ENCODE measurements at regions not wholly inside any gene's neighbourhood (a gene's known extent, or its start where the extent isn't known, plus 50 kb on each side); places are given as distances from the start of the nearest gene placed in this dataset.
A peak's percentile ranks its signal among the peaks of the same experiment; 100 is the strongest.

DNA sequence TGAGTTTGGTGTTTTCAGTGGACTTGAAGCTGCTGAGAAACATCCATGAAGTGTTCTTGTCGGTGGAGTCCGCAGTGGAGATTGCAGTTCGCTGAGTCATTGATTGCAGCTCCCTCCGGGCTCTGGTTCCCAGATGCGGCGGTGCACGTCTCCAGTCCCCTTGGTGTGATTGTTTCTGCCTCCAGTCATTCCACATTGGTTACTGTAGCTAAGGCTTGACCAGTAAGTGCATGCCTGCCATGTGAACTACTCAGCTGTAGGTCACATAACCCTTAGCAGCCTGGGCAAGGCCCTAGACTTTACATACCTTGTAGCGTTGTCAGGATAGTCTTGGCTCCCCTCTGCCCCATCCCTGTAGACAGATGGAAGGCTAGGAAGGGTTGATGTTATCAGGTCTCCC lies 53.8 kb upstream of the CLCN4 start:
- Histone ChIP-seq H4K8ac (ENCODE audit: low read depth in 2 of 2, low read length in 2 of 2) (no peak overlapping the region), H3K27ac (ENCODE audit: insufficient read depth, low read length) (no peak overlapping the region), H3K36me3 (ENCODE audit: control insufficient read depth, insufficient read depth, low read length) (peaks cover 20% of the 10 kb centered on the region), H3K56ac (ENCODE audit: extremely low read depth, insufficient read depth, low read length) (no peak overlapping the region), H4K91ac (ENCODE audit: insufficient read depth, low read depth, low read length) (no peak overlapping the region), H3K79me1 (ENCODE audit: low read depth in 1 of 2, low read length in 2 of 2) (peaks cover 0 to 13% of the 10 kb centered on the region in 2 experiments; a peak in 1 of 4 replicates), H4K5ac (ENCODE audit: low read depth, low read length) (no peak overlapping the region), H2BK120ac (ENCODE audit: low read depth, low read length) (no peak overlapping the region), H2AFZ (replicated peaks; ENCODE audit: low read length, poor library complexity) (no peak overlapping the region), H3K9ac (ENCODE audit: low read depth, low read length) (no peak overlapping the region), H2AK5ac (ENCODE audit: low read depth, low read length) (no peak overlapping the region), H3K9me3 (ENCODE audit: control insufficient read depth, insufficient read depth, low read length) (no peaks in the 10 kb centered on the region), H3K23ac (ENCODE audit: low read depth, low read length) (no peak overlapping the region), H3K4me2 (ENCODE audit: low read depth, low read length) (no peak overlapping the region), H3K18ac (ENCODE audit: low read depth, low read length) (no peak overlapping the region), H4K20me1 (ENCODE audit: insufficient read depth, low read length) (no peaks in the 10 kb centered on the region), H2BK20ac (ENCODE audit: low read depth, low read length) (no peak overlapping the region), H3K9me1 (ENCODE audit: insufficient read depth, low read length) (peaks cover 9% of the 10 kb centered on the region; the same call in 1 of the 2 replicates), H3K4ac (ENCODE audit: low read depth, low read length) (no peak overlapping the region), H3K4me1 (ENCODE audit: control insufficient read depth, insufficient read depth, low read length) (peaks cover 4% of the 10 kb centered on the region), H3K4me3 (ENCODE audit: insufficient read depth, low read depth, low read length) (no peak overlapping the region), H2BK5ac (ENCODE audit: low read depth, low read length, poor library complexity, severe bottlenecking) (no peak overlapping the region), H3K14ac (replicated peaks; ENCODE audit: low read depth, low read length) (no peak overlapping the region), H2AK9ac (replicated peaks; ENCODE audit: low read depth, low read length, poor library complexity) (no peak overlapping the region), H2BK15ac (ENCODE audit: low read depth, low read length) (no peak overlapping the region), H3K27me3 (ENCODE audit: control insufficient read depth, insufficient read depth, low read length) (no peaks in the 10 kb centered on the region)
- in situ Hi-C loops (cut with MboI; ENCODE audit: low sequenced_read_pairs) (loop anchor here (25.0 kb wide), 2 partner anchors 216 to 1291 kb away; partner anchors contain the start of gene FAM9A), dilution Hi-C loops (cut with HindIII; ENCODE audit: low sequenced_read_pairs, unreplicated experiment) (no loop called here), intact Hi-C loops (cut with micrococcal nuclease) (no loop called here)
- TF ChIP-seq RCOR1 (IDR thresholded peaks at IDR 0.05; ENCODE audit: insufficient replicate concordance, low read length): no peak
- TF ChIP-seq MAFK (IDR thresholded peaks at IDR 0.05; ENCODE audit: low read depth, low read length): no peak
- no peak for TF ChIP-seq USF2 (IDR thresholded peaks at IDR 0.05; ENCODE audit: low read depth, low read length)
- TF ChIP-seq MXI1 (IDR thresholded peaks at IDR 0.05; ENCODE audit: borderline replicate concordance, low read depth, low read length): no peak
- no peak for TF ChIP-seq FOS (IDR thresholded peaks at IDR 0.05; ENCODE audit: low read depth, low read length)
- no peak for TF ChIP-seq RAD21 (IDR thresholded peaks at IDR 0.05; ENCODE audit: low read length)
- TF ChIP-seq MAZ (IDR thresholded peaks at IDR 0.05; ENCODE audit: borderline replicate concordance, low read depth, low read length): no peak
- no peak for TF ChIP-seq SMC3 (IDR thresholded peaks at IDR 0.05; ENCODE audit: low read depth, low read length)
- no peak for TF ChIP-seq CEBPB (IDR thresholded peaks at IDR 0.05; ENCODE audit: low read depth, low read length)
- TF ChIP-seq POLR2A (IDR thresholded peaks at IDR 0.05; ENCODE audit: low read depth, low read length): no peak
- no peak for TF ChIP-seq ELK1 (IDR thresholded peaks at IDR 0.05; ENCODE audit: borderline replicate concordance, low read depth, low read length)
- TF ChIP-seq CTCF (conservative IDR thresholded peaks at IDR 0.05; ENCODE audit: low read depth, low read length): no peak
- no peak for TF ChIP-seq BHLHE40 (IDR thresholded peaks at IDR 0.05; ENCODE audit: low read depth, low read length)
- no peak for TF ChIP-seq RFX5 (IDR thresholded peaks at IDR 0.05; ENCODE audit: low read depth, low read length)
- TF ChIP-seq CHD1 (IDR thresholded peaks at IDR 0.05; ENCODE audit: low read depth, low read length): no peak
- no peak for TF ChIP-seq NFE2L2 (IDR thresholded peaks at IDR 0.05; ENCODE audit: low read depth, low read length)
- ATAC-seq (ENCODE audit: low read depth) (no peak), DNase-seq (peak; percentile 24)
- BruUV-seq (replicated peaks): no TSS peak
- ChIA-PET POLR2A (ENCODE audit: unreplicated experiment) (no interaction called here), CTCF (no interaction called here)
- WGBS, 2 experiments (ENCODE audit: extremely low coverage in 2 of 2, insufficient read length in 1 of 2): 86% methylated on average over 4 of the region's 8 CpGs; no CpG with 5 or more reads in 1 of the 2 experiments

Data from IMR-90 (cell line).